ENCODE measurements at regions not wholly inside any gene's neighbourhood (a gene's known extent, or its start where the extent isn't known, plus 50 kb on each side); places are given as distances from the start of the nearest gene placed in this dataset.
"Not testable (repeated sequence)": the region's sequence is repeated elsewhere in the genome, so short reads cannot be mapped to it uniquely, and the experiment has no call there.

GRCh38 chr10:90089719-90090118, 388.3 kb downstream of the KIF20B start:
- no peak overlapping the region for H3K27ac ChIP-seq
- H3K36me3 ChIP-seq, result no peaks in the 10 kb centered on the region
- no peaks in the 10 kb centered on the region for H3K4me1 ChIP-seq (replicated peaks)
- H3K27me3 ChIP-seq (replicated peaks), result no peaks in the 10 kb centered on the region
- DNase-seq (ENCODE audit: low read depth in 1 of 2, low spot score in 2 of 2), result no peak
- no peaks in the 10 kb centered on the region for H3K9me3 ChIP-seq (replicated peaks)
- no peak overlapping the region for H3K4me3 ChIP-seq

- no peak overlapping the region for H3K4me3 ChIP-seq
- no peaks in the 10 kb centered on the region for H3K36me3 ChIP-seq
- no peak for DNase-seq (ENCODE audit: low read depth in 1 of 2, low spot score in 2 of 2)
- no peak overlapping the region for H3K27ac ChIP-seq
- H3K27me3 ChIP-seq (replicated peaks), result no peaks in the 10 kb centered on the region
- H3K9me3 ChIP-seq (replicated peaks), result no peaks in the 10 kb centered on the region
- no peaks in the 10 kb centered on the region for H3K4me1 ChIP-seq (replicated peaks)
These were observed 394.8 kb downstream of the KIF20B start for GRCh38 chr10:90096196-90096595.

- not testable (repeated sequence) for H3K27me3 ChIP-seq (replicated peaks); H3K4me3 ChIP-seq; DNase-seq (ENCODE audit: low read depth in 1 of 2, low spot score in 2 of 2); H3K27ac ChIP-seq; H3K9me3 ChIP-seq (replicated peaks); H3K4me1 ChIP-seq (replicated peaks); H3K36me3 ChIP-seq
These were observed 406.2 kb downstream of the KIF20B start for GRCh38 chr10:90107581-90107980.

GRCh38 chr10:90111671-90112070, 410.3 kb downstream of the KIF20B start:
- Histone ChIP-seq H3K4me3 (no peak overlapping the region), H3K36me3 (no peaks in the 10 kb centered on the region), H3K27me3 (replicated peaks) (no peaks in the 10 kb centered on the region), H3K4me1 (replicated peaks) (no peaks in the 10 kb centered on the region), H3K27ac (no peak overlapping the region), H3K9me3 (replicated peaks) (no peaks in the 10 kb centered on the region)
- no peak for DNase-seq (ENCODE audit: low read depth in 1 of 2, low spot score in 2 of 2)

GRCh38 chr10:90112681-90113080, 411.3 kb downstream of the KIF20B start:
- Histone ChIP-seq H3K36me3 (no peaks in the 10 kb centered on the region), H3K27ac (no peak overlapping the region), H3K27me3 (replicated peaks) (no peaks in the 10 kb centered on the region), H3K4me1 (replicated peaks) (no peaks in the 10 kb centered on the region), H3K4me3 (no peak overlapping the region), H3K9me3 (replicated peaks) (no peaks in the 10 kb centered on the region)
- DNase-seq (ENCODE audit: low read depth in 1 of 2, low spot score in 2 of 2), result no peak

GRCh38 chr10:90118567-90118966, 417.2 kb downstream of the KIF20B start:
- H3K9me3 ChIP-seq (replicated peaks); H3K4me3 ChIP-seq; H3K36me3 ChIP-seq; H3K27ac ChIP-seq; H3K27me3 ChIP-seq (replicated peaks); H3K4me1 ChIP-seq (replicated peaks); DNase-seq (ENCODE audit: low read depth in 1 of 2, low spot score in 2 of 2): not testable (repeated sequence)

DNA sequence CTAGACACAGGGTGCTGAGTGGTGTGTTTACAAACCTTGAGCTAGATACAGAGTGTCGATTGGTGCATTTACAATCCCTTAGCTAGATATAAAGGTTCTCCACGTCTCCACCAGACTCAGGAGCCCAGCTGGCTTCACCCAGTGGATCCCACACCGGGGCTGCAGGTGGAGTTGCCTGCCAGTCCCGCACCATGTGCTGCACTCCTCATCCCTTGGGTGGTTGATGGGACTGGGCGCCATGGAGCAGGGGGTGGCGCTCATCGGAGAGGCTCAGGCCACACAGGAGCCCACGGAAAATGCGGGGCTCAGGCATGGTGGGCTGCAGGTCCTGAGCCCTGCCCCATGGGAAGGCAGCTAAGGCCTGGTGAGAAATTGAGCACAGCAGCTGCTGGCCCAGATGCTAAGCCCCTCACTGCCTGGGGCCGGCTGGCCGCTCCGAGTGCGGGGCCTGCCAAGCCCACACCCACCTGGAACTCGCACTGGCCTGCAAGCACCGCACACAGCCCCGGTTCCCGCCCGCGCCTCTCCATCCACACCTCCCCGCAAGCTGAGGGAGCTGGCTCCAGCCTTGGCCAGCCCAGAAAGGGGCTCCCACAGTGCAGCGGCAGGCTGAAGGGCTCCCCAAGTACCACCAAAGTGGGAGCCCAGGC, 418.4 kb downstream of the KIF20B start:
- not testable (repeated sequence) for H3K27ac ChIP-seq; H3K4me1 ChIP-seq (replicated peaks); H3K9me3 ChIP-seq (replicated peaks); H3K36me3 ChIP-seq; DNase-seq (ENCODE audit: low read depth in 1 of 2, low spot score in 2 of 2); H3K4me3 ChIP-seq; H3K27me3 ChIP-seq (replicated peaks)

DNA sequence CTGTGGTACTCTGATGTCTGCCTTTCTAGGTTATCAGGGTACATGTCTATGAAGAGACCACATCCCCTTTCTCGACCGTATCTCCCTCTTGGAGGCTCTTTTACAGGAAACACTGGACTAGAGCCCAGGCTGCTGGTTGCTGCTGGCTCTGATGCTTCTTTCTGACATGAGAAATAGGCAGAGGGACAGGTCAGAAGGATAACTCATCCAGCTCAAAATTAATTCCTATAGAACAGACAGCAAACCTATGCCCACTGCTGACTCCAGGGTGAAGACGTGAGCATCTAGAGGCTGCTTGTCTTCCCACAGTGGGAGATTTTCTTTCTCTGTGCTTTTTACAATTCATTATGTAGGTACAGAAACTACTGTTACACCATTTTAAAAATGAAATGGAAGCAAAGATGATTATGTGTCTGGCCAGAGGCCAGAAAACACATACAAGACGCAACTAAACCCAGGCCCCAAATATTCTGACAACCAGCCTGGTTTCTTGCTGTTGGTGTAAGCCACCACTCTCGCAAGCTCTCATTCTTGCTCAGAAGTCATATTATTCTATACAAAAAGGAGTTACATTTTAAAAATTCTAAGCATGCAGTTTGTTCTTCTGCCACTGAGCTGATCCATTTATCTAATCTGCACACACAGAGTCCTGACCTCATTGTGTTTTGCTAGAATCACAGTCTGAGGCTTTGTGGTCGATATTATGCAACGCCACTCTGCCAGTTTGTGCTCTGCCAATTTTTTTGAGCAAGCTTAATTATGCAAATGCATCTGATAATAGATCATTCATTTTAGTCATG, 424.3 kb downstream of the KIF20B start:
- DNase-seq (ENCODE audit: low read depth in 1 of 2, low spot score in 2 of 2), result no peak
- Histone ChIP-seq H3K36me3 (no peaks in the 10 kb centered on the region), H3K4me1 (replicated peaks) (no peaks in the 10 kb centered on the region), H3K9me3 (replicated peaks) (no peaks in the 10 kb centered on the region; the same call in 1 of the 2 replicates), H3K27ac (no peak overlapping the region), H3K27me3 (replicated peaks) (no peaks in the 10 kb centered on the region), H3K4me3 (no peak overlapping the region)

DNA sequence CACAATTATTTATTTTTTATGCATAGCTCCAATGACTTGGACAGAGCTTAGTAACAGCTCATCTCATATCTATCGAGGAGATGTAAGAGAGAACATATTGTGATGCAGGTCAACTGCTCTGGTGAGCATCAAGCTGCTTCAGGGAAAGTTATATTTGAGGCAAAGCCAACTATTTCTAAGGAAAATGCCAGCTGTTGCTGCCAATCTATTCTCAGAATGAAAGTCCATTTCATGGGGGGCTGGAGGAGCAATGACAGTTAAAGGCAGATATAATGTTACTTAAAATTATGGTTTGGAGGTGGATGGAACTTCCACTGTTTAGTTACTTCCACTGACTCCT, 424.8 kb downstream of the KIF20B start:
- no peaks in the 10 kb centered on the region; the same call in 1 of the 2 replicates for H3K9me3 ChIP-seq (replicated peaks)
- H3K36me3 ChIP-seq, result no peaks in the 10 kb centered on the region
- DNase-seq (ENCODE audit: low read depth in 1 of 2, low spot score in 2 of 2), result no peak
- H3K4me1 ChIP-seq (replicated peaks), result no peaks in the 10 kb centered on the region
- H3K4me3 ChIP-seq, result no peak overlapping the region
- H3K27ac ChIP-seq, result no peak overlapping the region
- no peaks in the 10 kb centered on the region for H3K27me3 ChIP-seq (replicated peaks)

GRCh38 chr10:90130321-90131086, 429.1 kb downstream of the KIF20B start:
- DNase-seq (ENCODE audit: low read depth in 1 of 2, low spot score in 2 of 2), result no peak
- Histone ChIP-seq H3K4me3 (no peak overlapping the region), H3K27ac (no peak overlapping the region), H3K27me3 (replicated peaks) (no peaks in the 10 kb centered on the region), H3K4me1 (replicated peaks) (no peaks in the 10 kb centered on the region), H3K9me3 (replicated peaks) (no peaks in the 10 kb centered on the region; the same call in 1 of the 2 replicates), H3K36me3 (no peaks in the 10 kb centered on the region)

- H3K9me3 ChIP-seq (replicated peaks), result peaks cover 16% of the 10 kb centered on the region
- H3K4me3 ChIP-seq, result no peak overlapping the region
- no peak for DNase-seq (ENCODE audit: low read depth in 1 of 2, low spot score in 2 of 2)
- H3K36me3 ChIP-seq, result no peaks in the 10 kb centered on the region
- H3K4me1 ChIP-seq (replicated peaks), result no peaks in the 10 kb centered on the region
- H3K27ac ChIP-seq, result no peak overlapping the region
- no peaks in the 10 kb centered on the region for H3K27me3 ChIP-seq (replicated peaks)
These were observed 432.2 kb downstream of the KIF20B start for GRCh38 chr10:90133606-90134005.

DNA sequence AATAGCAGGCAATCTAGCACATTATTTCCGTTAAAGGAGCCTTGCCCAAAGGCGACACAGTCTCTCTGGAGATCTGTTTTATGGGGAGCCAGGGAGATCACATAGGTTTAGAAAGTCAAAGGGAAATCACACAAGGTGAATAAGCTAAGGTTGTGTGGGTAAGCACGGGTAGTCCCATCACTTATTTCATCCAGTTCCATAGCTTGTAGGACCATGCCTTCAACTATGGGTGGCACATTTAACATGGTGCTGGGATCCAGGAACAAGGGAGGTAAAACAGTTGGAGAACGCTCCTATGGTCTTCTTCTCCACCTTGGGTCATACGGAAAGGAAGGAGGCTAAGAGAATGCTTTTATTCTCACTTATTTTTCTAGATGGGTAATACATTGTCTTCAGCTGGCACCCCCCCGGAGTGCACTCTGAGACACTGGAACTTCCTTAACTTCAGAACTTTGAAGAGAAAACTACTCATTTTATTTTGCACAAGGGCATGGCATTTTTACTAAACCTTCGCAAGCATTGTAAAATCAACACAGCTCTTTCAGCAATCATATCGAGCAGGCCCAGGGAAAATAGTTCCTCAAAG, 435.4 kb downstream of the KIF20B start:
- no peaks in the 10 kb centered on the region for H3K4me1 ChIP-seq (replicated peaks)
- H3K36me3 ChIP-seq, result no peaks in the 10 kb centered on the region
- peaks cover 16% of the 10 kb centered on the region for H3K9me3 ChIP-seq (replicated peaks)
- no peaks in the 10 kb centered on the region for H3K27me3 ChIP-seq (replicated peaks)
- H3K27ac ChIP-seq, result no peak overlapping the region
- no peak overlapping the region for H3K4me3 ChIP-seq
- peak in 1 of 2 experiments; percentile 5 for DNase-seq (ENCODE audit: low read depth in 1 of 2, low spot score in 2 of 2)

DNA sequence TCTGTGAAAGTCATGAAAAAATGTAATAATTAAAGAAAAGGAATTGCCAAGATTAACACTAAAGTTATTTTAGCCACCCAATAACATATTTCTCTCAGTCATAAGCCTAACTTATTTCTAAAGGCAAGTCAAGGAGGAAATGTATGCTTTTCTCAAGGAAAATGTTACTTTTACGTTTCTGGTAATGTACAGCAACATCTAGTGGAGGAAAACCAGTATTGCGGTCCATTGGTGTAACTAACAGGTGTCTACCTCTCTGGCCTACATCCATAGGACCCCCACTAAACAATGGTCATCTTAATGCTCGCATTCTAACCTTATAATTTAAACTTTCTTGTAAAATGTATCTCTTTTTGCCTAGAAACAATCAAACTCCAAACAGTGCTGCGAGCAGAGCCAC, 437.5 kb downstream of the KIF20B start:
- no peak for DNase-seq (ENCODE audit: low read depth in 1 of 2, low spot score in 2 of 2)
- Histone ChIP-seq H3K9me3 (replicated peaks) (peaks cover 16% of the 10 kb centered on the region), H3K36me3 (no peaks in the 10 kb centered on the region), H3K27ac (no peak overlapping the region), H3K27me3 (replicated peaks) (no peaks in the 10 kb centered on the region), H3K4me3 (no peak overlapping the region), H3K4me1 (replicated peaks) (no peaks in the 10 kb centered on the region)

DNA sequence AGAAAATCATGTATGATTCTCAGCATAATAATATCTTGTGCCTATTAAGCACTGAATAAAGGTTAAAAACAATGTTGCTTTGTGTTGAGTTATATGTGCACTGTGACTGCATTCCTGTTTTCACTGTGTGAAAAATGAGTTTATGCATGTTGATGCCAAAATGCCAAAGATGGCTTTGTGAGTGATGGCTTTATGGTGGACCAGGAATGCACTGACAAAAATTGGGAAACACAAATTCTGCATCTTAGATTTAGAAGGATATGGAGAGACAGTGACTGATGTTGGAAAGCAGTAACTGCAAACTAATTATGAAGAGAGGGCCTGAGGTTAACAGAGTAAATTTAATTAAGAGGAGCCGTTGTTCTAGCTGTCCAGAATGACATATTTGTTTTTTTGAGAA, 440.4 kb downstream of the KIF20B start:
- Histone ChIP-seq H3K4me3 (no peak overlapping the region), H3K36me3 (no peaks in the 10 kb centered on the region), H3K27ac (no peak overlapping the region), H3K27me3 (replicated peaks) (no peaks in the 10 kb centered on the region), H3K9me3 (replicated peaks) (peaks cover 10% of the 10 kb centered on the region), H3K4me1 (replicated peaks) (no peaks in the 10 kb centered on the region)
- DNase-seq (ENCODE audit: low read depth in 1 of 2, low spot score in 2 of 2), result no peak

All from SJSA1 (cell line).